K562 (cell line): ENCODE measurements at regions not wholly inside any gene's neighbourhood (a gene's known extent, or its start where the extent isn't known, plus 50 kb on each side); places are given as distances from the start of the nearest gene placed in this dataset.

Source experiments
- ATAC-seq: fragments of 200-7000 bp; cut with Tn5 transposase; 3 replicates; pipeline ENCODE4 v1.9.1; 2020; ENCODE audit warnings: moderate library complexity
- BruUV-seq: library from RNA; stranded (reverse); fragments of 400-500 nt; replicated peaks from 2 replicates; lab custom pipeline; 2021; lab: Mats Ljungman, UMichigan
- CTCF ChIA-PET: fragments of 300-600 bp; formaldehyde crosslinking; extraction: SDS; loops from one replicate; lab custom pipeline; 2021; ENCODE audit warnings: low intra/inter-chr PET ratio; lab: Yijun Ruan, JAX
- POLR2A ChIA-PET: fragments of 300-600, 350-650 bp; sonication (Branson Sonifier 250); formaldehyde crosslinking; extraction: SDS; loops from one replicate; lab custom pipeline; 2021; ENCODE audit warnings: antibody characterized with exemption, inconsistent platforms; lab: Yijun Ruan, JAX
- DNase-seq, 4 experiments: peaks; one replicate each; pipeline versions ENCODE4 v3.0.0 to v3.0.0-alpha.2; 2011 to 2018; ENCODE audit warnings: low spot score in 3 of 4, mixed read lengths in 3 of 4; ENCODE audit errors: extremely low read depth in 1 of 4
- FAIRE-seq: peaks from 2 replicates; lab custom pipeline; 2011; peaks lifted over from hg19 to GRCh38; lab: Jason Lieb, UNC
- H2AFZ ChIP-seq: 2 replicates; pipeline ENCODE4 v1.6.0; 2011; ENCODE audit warnings: low read depth, low read length, control low read depth, inconsistent platforms
- H3K27ac ChIP-seq: fragments of 200-600 bp; 3 replicates; pipeline ENCODE4 v1.8.0; 2011; ENCODE audit warnings: low read depth, mild to moderate bottlenecking, control low read depth, inconsistent platforms, low read length, moderate library complexity, mixed read lengths; ENCODE audit errors: extremely low read depth
- H3K27me3 ChIP-seq, 2 experiments: fragments of 300-600 bp in 1 of 2; 2 replicates in 1 of 2; 3 replicates in 1 of 2; pipeline versions ENCODE4 v1.6.0 to v1.8.0; 2011; ENCODE audit warnings: inconsistent platforms in 2 of 2, low read length in 2 of 2, mild to moderate bottlenecking in 1 of 2, mixed read lengths in 1 of 2, moderate library complexity in 1 of 2; ENCODE audit not compliant: control insufficient read depth in 2 of 2, insufficient read depth in 2 of 2
- H3K36me3 ChIP-seq: fragments of 300-600 bp; 3 replicates; pipeline ENCODE4 v1.8.0; 2011; ENCODE audit warnings: mild to moderate bottlenecking, low read length, inconsistent platforms; ENCODE audit not compliant: control insufficient read depth, insufficient read depth
- H3K4me1 ChIP-seq, 2 experiments: fragments of 200-600 bp in 1 of 2; replicated peaks in 1 of 2; 2 replicates in 1 of 2; 3 replicates in 1 of 2; pipeline versions ENCODE4 v1.5.1 to v1.8.0; 2011; ENCODE audit warnings: inconsistent platforms in 2 of 2, low read length in 2 of 2, mild to moderate bottlenecking in 1 of 2, mixed read lengths in 1 of 2, moderate library complexity in 1 of 2; ENCODE audit not compliant: control insufficient read depth in 2 of 2, insufficient read depth in 2 of 2
- H3K4me2 ChIP-seq: 2 replicates; pipeline ENCODE4 v1.6.1; 2011; ENCODE audit warnings: low read length, control low read depth, inconsistent platforms, mixed read lengths; ENCODE audit not compliant: insufficient read depth
- H3K4me3 ChIP-seq: fragments of 200-600 bp; sonication (generic), shearing (Covaris generic); 2 replicates; pipeline ENCODE4 v1.5.1; 2016; ENCODE audit warnings: control low read depth, inconsistent platforms
- H3K79me2 ChIP-seq: fragments of 200-600 bp; 3 replicates; pipeline ENCODE4 v1.8.0; 2011; ENCODE audit warnings: low read length, inconsistent platforms; ENCODE audit not compliant: control insufficient read depth, insufficient read depth
- H3K9ac ChIP-seq, 2 experiments: 2 replicates each; pipeline versions ENCODE4 v1.6.0 to v1.6.1; 2011; ENCODE audit warnings: low read depth in 2 of 2, low read length in 2 of 2, control low read depth in 1 of 2, inconsistent platforms in 1 of 2, mild to moderate bottlenecking in 1 of 2, mixed read lengths in 1 of 2; ENCODE audit not compliant: insufficient read depth in 1 of 2
- H3K9me1 ChIP-seq: one replicate; pipeline ENCODE4 v1.6.0; 2011; ENCODE audit warnings: inconsistent platforms, mild to moderate bottlenecking, low read length, moderate library complexity; ENCODE audit not compliant: control insufficient read depth, insufficient read depth
- H3K9me3 ChIP-seq: replicated peaks from 2 replicates; pipeline ENCODE4 v1.5.1; 2011; ENCODE audit warnings: low read depth, low read length, inconsistent platforms; ENCODE audit not compliant: control insufficient read depth, insufficient read depth
- H4K20me1 ChIP-seq: replicated peaks from 2 replicates; pipeline ENCODE4 v1.6.1; 2011; ENCODE audit warnings: low read length, inconsistent platforms, mixed read lengths; ENCODE audit not compliant: control insufficient read depth, insufficient read depth
- ARNT ChIP-seq, 2 experiments: fragments of 450-650 bp; IDR thresholded peaks; 2 replicates each; pipeline ENCODE4 v1.6.1; 2016; ENCODE audit warnings: mild to moderate bottlenecking in 1 of 2
- FOXJ2 ChIP-seq: fragments of 200-800 bp; sonication (Bioruptor generic); IDR thresholded peaks from 2 replicates; pipeline ENCODE4 v1.6.1; 2016; ENCODE audit warnings: missing genetic modification characterization, missing compliant biosample characterization
- JUND ChIP-seq, 2 experiments: IDR thresholded peaks; 2 replicates in 1 of 2; 3 replicates in 1 of 2; pipeline ENCODE4 v1.6.1; 2011; ENCODE audit warnings: borderline replicate concordance in 2 of 2, low read depth in 2 of 2, low read length in 2 of 2, improper control_type of control experiment in 1 of 2, missing biosample characterization in 1 of 2, missing genetic modification characterization in 1 of 2, missing genetic modification reagents in 1 of 2
- KHSRP ChIP-seq: fragments of 450-650 bp; IDR thresholded peaks from 2 replicates; pipeline ENCODE4 v1.6.1; 2017
- NUFIP1 ChIP-seq: fragments of 450-650 bp; IDR thresholded peaks from 2 replicates; pipeline ENCODE4 v1.6.1; 2018; ENCODE audit not compliant: partially characterized antibody
- RBBP5 ChIP-seq: fragments of 200-600 bp; sonication (generic); IDR thresholded peaks from 2 replicates; pipeline ENCODE4 v1.6.1; 2012; ENCODE audit warnings: borderline replicate concordance, mild to moderate bottlenecking, low read length, control low read depth, inconsistent platforms; ENCODE audit not compliant: insufficient read depth, poor library complexity, severe bottlenecking
- SMARCB1 ChIP-seq: IDR thresholded peaks from 2 replicates; pipeline ENCODE4 v1.6.1; 2011; ENCODE audit warnings: improper control_type of control experiment, low read depth; ENCODE audit not compliant: insufficient read length
- TEAD1 ChIP-seq, 2 experiments: fragments of 450-650 bp in 1 of 2; sonication (generic) in 1 of 2; formaldehyde crosslinking; IDR thresholded peaks; 2 replicates each; pipeline versions ENCODE4 v1.4.0 to v1.8.0; 2020 to 2022; ENCODE audit warnings: mild to moderate bottlenecking in 2 of 2, missing genetic modification reagents in 1 of 2
- XRCC5 ChIP-seq: fragments of 200-400 bp; formaldehyde crosslinking; IDR thresholded peaks from 2 replicates; pipeline ENCODE4 v1.6.1; 2017; ENCODE audit warnings: low read depth, mild to moderate bottlenecking, low read length
- ZNF263 ChIP-seq: sonication (generic); formaldehyde crosslinking; IDR thresholded peaks from 2 replicates; pipeline ENCODE4 v1.8.0; 2022; ENCODE audit warnings: mild to moderate bottlenecking, missing genetic modification reagents, borderline replicate concordance
- ZNF583 ChIP-seq: fragments of 250-450 bp; sonication (Bioruptor Pico); IDR thresholded peaks from 2 replicates; pipeline ENCODE4 v1.4.0; 2020
- ZNF780A ChIP-seq: fragments of 250-450 bp; sonication (Bioruptor Pico); IDR thresholded peaks from 2 replicates; pipeline ENCODE4 v1.5.0; 2021; ENCODE audit warnings: mild to moderate bottlenecking
- WGBS: fragments of 100-300 bp; shearing (Covaris generic); methylation state at CpG from one replicate; pipeline ENCODE4 v1.1.6; 2016; ENCODE audit warnings: low coverage, mixed read lengths; ENCODE audit not compliant: insufficient coverage; ENCODE audit errors: missing lambda C conversion rate; 5-methylcytosine and 5-hydroxymethylcytosine counted together
- in situ Hi-C: fragments of 300-500 bp; cut with MboI; formaldehyde crosslinking; loops from 4 replicates; pipeline ENCODE4 v1.15.0; 2018; ENCODE audit warnings: inconsistent platforms, mixed read lengths
- intact Hi-C: fragments of 100-400 bp; cut with micrococcal nuclease; formaldehyde crosslinking; loops from 2 replicates; pipeline ENCODE4 v1.14.2; 2022
- TF ChIP-seq, protein P1 (sequence below): sonication (generic); formaldehyde crosslinking; IDR thresholded peaks from 2 replicates; pipeline ENCODE4 v1.8.0; 2022; ENCODE audit warnings: missing genetic modification reagents, mild to moderate bottlenecking, borderline replicate concordance

DNA sequence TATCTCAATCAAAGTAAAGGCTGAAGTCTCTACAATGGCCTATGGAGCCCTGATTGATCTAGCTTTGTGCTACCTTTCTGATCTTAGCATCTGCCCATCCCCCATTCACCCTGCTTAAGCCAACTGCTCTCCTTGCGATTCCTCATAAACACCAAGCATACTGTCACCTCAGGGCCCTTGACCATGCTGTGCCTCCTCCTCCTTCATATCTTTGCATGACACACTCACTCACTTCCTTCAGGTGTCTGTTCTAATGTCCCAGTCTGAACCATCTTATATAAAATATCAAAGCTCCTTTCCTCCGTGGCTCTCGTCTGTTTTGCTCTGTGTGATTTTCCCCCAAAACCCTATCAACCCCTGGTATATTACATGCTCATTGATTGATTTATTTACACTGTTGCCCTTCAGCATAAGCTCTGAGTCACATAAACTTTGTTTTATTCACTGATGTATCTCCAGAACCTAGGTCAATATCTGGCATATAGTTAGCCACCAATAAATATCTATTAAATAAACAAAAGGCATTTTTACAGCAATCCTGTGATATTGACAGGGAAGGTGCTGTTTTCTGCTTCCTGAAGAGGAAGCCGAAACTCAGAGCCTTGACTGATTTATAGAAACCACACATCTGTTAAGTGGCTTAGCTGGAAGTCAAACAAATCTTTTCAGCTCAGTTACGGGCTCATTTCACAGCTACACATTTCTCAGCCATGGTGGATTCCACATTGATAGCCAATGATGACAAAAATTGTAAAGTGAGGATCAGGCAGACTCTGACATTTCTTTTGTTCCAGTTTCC, 103.6 kb downstream of the BOD1 start:
- H3K9ac ChIP-seq: no peak overlapping the region
- FAIRE-seq (no peak), ATAC-seq (no peak)
- H3K79me2 ChIP-seq: no peaks in the 10 kb centered on the region
- H3K4me3 ChIP-seq: no peak overlapping the region
- CTCF ChIA-PET: no interaction called here
- intact Hi-C loops: no loop called here
- POLR2A ChIA-PET: interaction anchor here (1.4 kb wide), 1 partner anchor 9 kb away, joined by 4 read pairs; no protein-coding TSS in a partner anchor
- no peak overlapping the region for H2AFZ ChIP-seq
- no peaks in the 10 kb centered on the region for H3K9me1 ChIP-seq
- in situ Hi-C loops: no loop called here
- no peak overlapping the region for H3K27ac ChIP-seq
- no TSS peak for BruUV-seq
- TF ChIP-seq NUFIP1: no peak
- TF ChIP-seq, all 486 proteins: peak for 0
- Histone ChIP-seq H3K4me2 (no peak overlapping the region), H3K27me3 (peaks cover 0 to 5% of the 10 kb centered on the region in 2 experiments; a peak in 2 of 5 replicates), H3K4me1 (no peaks in the 10 kb centered on the region), H3K36me3 (no peaks in the 10 kb centered on the region), H4K20me1 (no peaks in the 10 kb centered on the region), H3K9me3 (no peaks in the 10 kb centered on the region)
- WGBS: 3% methylated on average over 5 of the region's 5 CpGs
- DNase-seq: no peak

DNA sequence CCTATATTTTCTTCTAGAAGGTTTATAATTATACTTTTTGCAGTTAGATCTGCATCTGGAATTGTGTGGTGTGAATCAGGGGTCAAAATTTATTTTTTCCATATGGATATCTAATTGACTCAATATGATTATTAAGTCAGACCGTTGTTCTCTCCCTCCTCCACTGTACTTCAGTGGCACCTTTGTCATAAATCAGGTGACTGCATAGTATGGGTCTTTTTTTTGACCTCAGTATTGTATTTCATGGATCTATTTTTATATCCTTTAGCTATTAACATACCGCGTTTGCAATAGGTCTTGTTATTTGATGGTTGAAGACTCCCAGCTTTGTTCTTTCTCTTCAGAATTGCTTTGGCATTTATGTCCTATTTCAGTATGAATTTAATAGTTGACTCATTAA, 107.4 kb downstream of the BOD1 start:
- no peak overlapping the region for H3K4me2 ChIP-seq
- 14% methylated on average over 3 of the region's 3 CpGs for WGBS
- no peaks in the 10 kb centered on the region for H3K9me3 ChIP-seq
- no peak overlapping the region for H3K4me3 ChIP-seq
- no peak overlapping the region for H3K27ac ChIP-seq
- FAIRE-seq: no peak
- no peaks in the 10 kb centered on the region for H3K36me3 ChIP-seq
- no peak overlapping the region for H2AFZ ChIP-seq
- ATAC-seq: no peak
- peaks cover 0 to under 1% of the 10 kb centered on the region in 2 experiments; a peak in 2 of 5 replicates for H3K27me3 ChIP-seq
- no peaks in the 10 kb centered on the region for H3K4me1 ChIP-seq
- BruUV-seq: no TSS peak
- no peak overlapping the region for H3K9ac ChIP-seq
- DNase-seq: no peak
- H3K79me2 ChIP-seq: no peaks in the 10 kb centered on the region
- in situ Hi-C loops (no loop called here), intact Hi-C loops (no loop called here)
- ChIA-PET CTCF (no interaction called here), POLR2A (no interaction called here)
- H4K20me1 ChIP-seq: no peaks in the 10 kb centered on the region
- no peaks in the 10 kb centered on the region for H3K9me1 ChIP-seq
- TF ChIP-seq XRCC5 (no peak), SMARCB1 (no peak), KHSRP (no peak), ZNF583 (CRISPR knock-in tag) (no peak), ZNF780A (no peak), FOXJ2 (tag) (no peak), JUND (IDR thresholded peaks at IDR 0.05; ENCODE audit: borderline replicate concordance, low read depth, low read length) (no peak), JUND (tag; IDR thresholded peaks at IDR 0.05; ENCODE audit: borderline replicate concordance, low read depth, low read length) (no peak), TEAD1 (CRISPR knock-in tag; IDR thresholded peaks at IDR 0.05) (no peak), ARNT (IDR thresholded peaks at IDR 0.05) (no peak), RBBP5 (no peak), ZNF263 (no peak)
- TF ChIP-seq, protein P1, sequence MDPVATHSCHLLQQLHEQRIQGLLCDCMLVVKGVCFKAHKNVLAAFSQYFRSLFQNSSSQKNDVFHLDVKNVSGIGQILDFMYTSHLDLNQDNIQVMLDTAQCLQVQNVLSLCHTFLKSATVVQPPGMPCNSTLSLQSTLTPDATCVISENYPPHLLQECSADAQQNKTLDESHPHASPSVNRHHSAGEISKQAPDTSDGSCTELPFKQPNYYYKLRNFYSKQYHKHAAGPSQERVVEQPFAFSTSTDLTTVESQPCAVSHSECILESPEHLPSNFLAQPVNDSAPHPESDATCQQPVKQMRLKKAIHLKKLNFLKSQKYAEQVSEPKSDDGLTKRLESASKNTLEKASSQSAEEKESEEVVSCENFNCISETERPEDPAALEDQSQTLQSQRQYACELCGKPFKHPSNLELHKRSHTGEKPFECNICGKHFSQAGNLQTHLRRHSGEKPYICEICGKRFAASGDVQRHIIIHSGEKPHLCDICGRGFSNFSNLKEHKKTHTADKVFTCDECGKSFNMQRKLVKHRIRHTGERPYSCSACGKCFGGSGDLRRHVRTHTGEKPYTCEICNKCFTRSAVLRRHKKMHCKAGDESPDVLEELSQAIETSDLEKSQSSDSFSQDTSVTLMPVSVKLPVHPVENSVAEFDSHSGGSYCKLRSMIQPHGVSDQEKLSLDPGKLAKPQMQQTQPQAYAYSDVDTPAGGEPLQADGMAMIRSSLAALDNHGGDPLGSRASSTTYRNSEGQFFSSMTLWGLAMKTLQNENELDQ (CRISPR knock-in tag): no peak
